Keratinocyte (primary cell): ENCODE measurements at regions not wholly inside any gene's neighbourhood (a gene's known extent, or its start where the extent isn't known, plus 50 kb on each side); places are given as distances from the start of the nearest gene placed in this dataset.
A peak's percentile ranks its signal among the peaks of the same experiment; 100 is the strongest.

Experiments
- DNase-seq: peaks from one replicate; pipeline ENCODE4 v3.0.0-alpha.2; 2011; ENCODE audit warnings: low read depth, missing footprints, low spot score
- FAIRE-seq: peaks from 2 replicates; lab custom pipeline; 2011; peaks lifted over from hg19 to GRCh38; lab: Jason Lieb, UNC
- H2AFZ ChIP-seq: 2 replicates; pipeline ENCODE4 v1.6.0; 2012; ENCODE audit warnings: low read length, control low read depth, inconsistent platforms; ENCODE audit not compliant: control insufficient read depth
- H3K27ac ChIP-seq: 2 replicates; pipeline ENCODE4 v1.5.1; 2011; ENCODE audit warnings: low read length; ENCODE audit not compliant: control insufficient read depth, insufficient read depth
- H3K27me3 ChIP-seq: 3 replicates; pipeline ENCODE4 v1.6.0; 2011; ENCODE audit warnings: low read length; ENCODE audit not compliant: control insufficient read depth, insufficient read depth; ENCODE audit errors: extremely low read depth
- H3K36me3 ChIP-seq, 2 experiments: 2 replicates in 1 of 2; 3 replicates in 1 of 2; pipeline ENCODE4 v1.5.1; 2011; ENCODE audit warnings: low read length in 2 of 2, mild to moderate bottlenecking in 1 of 2; ENCODE audit not compliant: control insufficient read depth in 2 of 2, insufficient read depth in 2 of 2; ENCODE audit errors: extremely low read depth in 1 of 2
- H3K4me1 ChIP-seq: 3 replicates; pipeline ENCODE4 v1.5.1; 2011; ENCODE audit warnings: low read length; ENCODE audit not compliant: control insufficient read depth, insufficient read depth; ENCODE audit errors: extremely low read depth
- H3K4me2 ChIP-seq: 3 replicates; pipeline ENCODE4 v1.6.0; 2011; ENCODE audit warnings: low read depth, low read length; ENCODE audit not compliant: control insufficient read depth, insufficient read depth; ENCODE audit errors: extremely low read depth
- H3K4me3 ChIP-seq, 3 experiments: fragments of 200-600 bp in 1 of 3; sonication (generic) in 1 of 3; 2 replicates in 2 of 3; 3 replicates in 1 of 3; pipeline ENCODE4 v1.5.1; 2011 to 2016; ENCODE audit warnings: low read length in 3 of 3, mild to moderate bottlenecking in 3 of 3, control low read depth in 2 of 3, inconsistent platforms in 1 of 3, low read depth in 1 of 3, mixed read lengths in 1 of 3, mixed run types in 1 of 3, moderate library complexity in 1 of 3; ENCODE audit not compliant: control insufficient read depth in 2 of 3, insufficient read depth in 2 of 3; ENCODE audit errors: extremely low read depth in 1 of 3
- H3K79me2 ChIP-seq: 2 replicates; pipeline ENCODE4 v1.6.0; 2012; ENCODE audit warnings: low read length; ENCODE audit not compliant: control insufficient read depth, insufficient read depth
- H3K9ac ChIP-seq: 3 replicates; pipeline ENCODE4 v1.6.0; 2011; ENCODE audit warnings: low read length; ENCODE audit not compliant: control insufficient read depth, insufficient read depth; ENCODE audit errors: extremely low read depth
- H3K9me1 ChIP-seq: 3 replicates; pipeline ENCODE4 v1.6.0; 2011; ENCODE audit warnings: low read length; ENCODE audit not compliant: control insufficient read depth, insufficient read depth; ENCODE audit errors: extremely low read depth
- H3K9me3 ChIP-seq: 2 replicates; pipeline ENCODE4 v1.5.1; 2012; ENCODE audit warnings: low read depth, low read length; ENCODE audit not compliant: control insufficient read depth
- H4K20me1 ChIP-seq: 3 replicates; pipeline ENCODE4 v1.6.0; 2011; ENCODE audit warnings: low read length; ENCODE audit not compliant: control insufficient read depth, insufficient read depth; ENCODE audit errors: extremely low read depth
- EZH2 ChIP-seq: IDR thresholded peaks from one replicate; pipeline ENCODE4 v1.6.1; 2012; ENCODE audit warnings: inconsistent platforms, mild to moderate bottlenecking, low read length, moderate library complexity
- dilution Hi-C: fragments of 300-500 bp; cut with MboI; formaldehyde crosslinking; loops from one replicate; pipeline ENCODE4 v1.7.0; 2020; ENCODE audit warnings: low sequenced_read_pairs; ENCODE audit not compliant: extremely low pct_ligation_motif_present
- TF ChIP-seq, protein P1 (sequence below), 3 experiments: IDR thresholded peaks in 1 of 3; conservative IDR thresholded peaks in 1 of 3; optimal IDR thresholded peaks in 1 of 3; 2 replicates in 2 of 3; 3 replicates in 1 of 3; pipeline versions ENCODE3 to v1.5.1; 2011; ENCODE audit warnings: low read length in 3 of 3, mild to moderate bottlenecking in 3 of 3, moderate library complexity in 2 of 3, control low read depth in 1 of 3, inconsistent platforms in 1 of 3; ENCODE audit not compliant: insufficient read depth in 2 of 3; ENCODE audit errors: extremely low read depth in 1 of 3

DNA sequence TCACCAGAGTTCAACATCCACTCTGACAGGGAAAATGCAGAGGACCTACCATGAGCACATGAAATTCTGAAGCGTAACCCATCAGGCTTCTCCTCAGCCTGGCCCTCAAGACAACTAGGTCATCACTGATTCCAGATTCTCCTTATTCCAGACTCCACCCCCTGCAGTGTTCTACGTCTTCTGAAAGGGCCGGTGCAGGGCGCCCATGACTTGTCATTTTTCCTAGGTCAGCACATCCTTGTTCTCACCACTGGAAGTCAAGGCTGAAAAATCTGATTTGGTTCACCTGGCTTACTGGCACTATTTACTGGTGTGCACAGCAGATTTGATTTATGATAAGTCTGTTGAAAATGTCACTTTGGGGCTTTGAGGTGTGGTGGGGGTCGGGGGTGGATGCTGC, 140.9 kb upstream of the KLF3 start:
- dilution Hi-C loops: no loop called here
- H3K9me1 ChIP-seq: no peaks in the 10 kb centered on the region
- H2AFZ ChIP-seq: no peak overlapping the region
- no peak for DNase-seq
- H3K27me3 ChIP-seq: no peaks in the 10 kb centered on the region
- peaks cover 11% of the 10 kb centered on the region for H3K4me1 ChIP-seq
- no peak overlapping the region for H3K9ac ChIP-seq
- H3K4me2 ChIP-seq: no peak overlapping the region
- no peaks in the 10 kb centered on the region for H3K36me3 ChIP-seq
- no peak overlapping the region for H3K4me3 ChIP-seq
- H3K27ac ChIP-seq: no peak overlapping the region
- H3K9me3 ChIP-seq: no peaks in the 10 kb centered on the region
- H3K79me2 ChIP-seq: no peaks in the 10 kb centered on the region
- no peak for FAIRE-seq
- TF ChIP-seq EZH2: no peak
- TF ChIP-seq, protein P1, sequence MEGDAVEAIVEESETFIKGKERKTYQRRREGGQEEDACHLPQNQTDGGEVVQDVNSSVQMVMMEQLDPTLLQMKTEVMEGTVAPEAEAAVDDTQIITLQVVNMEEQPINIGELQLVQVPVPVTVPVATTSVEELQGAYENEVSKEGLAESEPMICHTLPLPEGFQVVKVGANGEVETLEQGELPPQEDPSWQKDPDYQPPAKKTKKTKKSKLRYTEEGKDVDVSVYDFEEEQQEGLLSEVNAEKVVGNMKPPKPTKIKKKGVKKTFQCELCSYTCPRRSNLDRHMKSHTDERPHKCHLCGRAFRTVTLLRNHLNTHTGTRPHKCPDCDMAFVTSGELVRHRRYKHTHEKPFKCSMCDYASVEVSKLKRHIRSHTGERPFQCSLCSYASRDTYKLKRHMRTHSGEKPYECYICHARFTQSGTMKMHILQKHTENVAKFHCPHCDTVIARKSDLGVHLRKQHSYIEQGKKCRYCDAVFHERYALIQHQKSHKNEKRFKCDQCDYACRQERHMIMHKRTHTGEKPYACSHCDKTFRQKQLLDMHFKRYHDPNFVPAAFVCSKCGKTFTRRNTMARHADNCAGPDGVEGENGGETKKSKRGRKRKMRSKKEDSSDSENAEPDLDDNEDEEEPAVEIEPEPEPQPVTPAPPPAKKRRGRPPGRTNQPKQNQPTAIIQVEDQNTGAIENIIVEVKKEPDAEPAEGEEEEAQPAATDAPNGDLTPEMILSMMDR (optimal IDR thresholded peaks at IDR 0.05 in 1 of 3, IDR thresholded peaks at IDR 0.05 in 1 of 3, conservative IDR thresholded peaks at IDR 0.05 in 1 of 3; ENCODE audit: extremely low read depth in 1 of 3, insufficient read depth in 2 of 3, low read length in 3 of 3): no peak
- no peaks in the 10 kb centered on the region for H4K20me1 ChIP-seq

GRCh38 chr4:38523524-38524448, 140.2 kb upstream of the KLF3 start:
- TF ChIP-seq, protein P1 (optimal IDR thresholded peaks at IDR 0.05 in 1 of 3, IDR thresholded peaks at IDR 0.05 in 1 of 3, conservative IDR thresholded peaks at IDR 0.05 in 1 of 3; ENCODE audit: extremely low read depth in 1 of 3, insufficient read depth in 2 of 3, low read length in 3 of 3): no peak
- TF ChIP-seq EZH2: no peak
- H3K4me3 ChIP-seq: peak overlapping the region in 1 of 3 experiments; percentile 0
- peak; percentile 64 for FAIRE-seq

More at GRCh38 chr4:38523524-38524448, 140.2 kb upstream of the KLF3 start:
- no peaks in the 10 kb centered on the region for H3K9me1 ChIP-seq
- dilution Hi-C loops: no loop called here
- peak overlapping the region; percentile 14 for H3K9ac ChIP-seq
- no peaks in the 10 kb centered on the region for H3K27me3 ChIP-seq
- H3K36me3 ChIP-seq: no peaks in the 10 kb centered on the region
- peak; percentile 21 for DNase-seq
- no peaks in the 10 kb centered on the region for H4K20me1 ChIP-seq
- H2AFZ ChIP-seq: peak overlapping the region; percentile 4
- H3K4me1 ChIP-seq: peaks cover 11% of the 10 kb centered on the region
- H3K27ac ChIP-seq: peak overlapping the region; percentile 62
- H3K9me3 ChIP-seq: no peaks in the 10 kb centered on the region
- H3K4me2 ChIP-seq: peak overlapping the region; percentile 60
- H3K79me2 ChIP-seq: no peaks in the 10 kb centered on the region
